ENCODE measurements at regions not wholly inside any gene's neighbourhood (a gene's known extent, or its start where the extent isn't known, plus 50 kb on each side); places are given as distances from the start of the nearest gene placed in this dataset.

- TF ChIP-seq CTCF (IDR thresholded peaks at IDR 0.05; ENCODE audit: low read length, missing control alignments) = no peak
- no peak for DNase-seq (ENCODE audit: low read depth)
Measured at GRCh38 chr3:8261018-8261417, 240.6 kb upstream of the LMCD1 start.

GRCh38 chr3:8266730-8267131, 234.9 kb upstream of the LMCD1 start:
- H3K4me3 ChIP-seq (replicated peaks; ENCODE audit: low read depth, low read length) = no peak overlapping the region
- TF ChIP-seq CTCF (IDR thresholded peaks at IDR 0.05; ENCODE audit: low read length, missing control alignments) = no peak
- DNase-seq (ENCODE audit: low read depth) = no peak

More at GRCh38 chr3:8261018-8261417, 240.6 kb upstream of the LMCD1 start:
- no peak overlapping the region for H3K4me3 ChIP-seq (replicated peaks; ENCODE audit: low read depth, low read length)

GRCh38 chr3:8273479-8273878, 228.1 kb upstream of the LMCD1 start:
- no peak for DNase-seq (ENCODE audit: low read depth)
- no peak for TF ChIP-seq CTCF (IDR thresholded peaks at IDR 0.05; ENCODE audit: low read length, missing control alignments)
- no peak overlapping the region for H3K4me3 ChIP-seq (replicated peaks; ENCODE audit: low read depth, low read length)

DNA sequence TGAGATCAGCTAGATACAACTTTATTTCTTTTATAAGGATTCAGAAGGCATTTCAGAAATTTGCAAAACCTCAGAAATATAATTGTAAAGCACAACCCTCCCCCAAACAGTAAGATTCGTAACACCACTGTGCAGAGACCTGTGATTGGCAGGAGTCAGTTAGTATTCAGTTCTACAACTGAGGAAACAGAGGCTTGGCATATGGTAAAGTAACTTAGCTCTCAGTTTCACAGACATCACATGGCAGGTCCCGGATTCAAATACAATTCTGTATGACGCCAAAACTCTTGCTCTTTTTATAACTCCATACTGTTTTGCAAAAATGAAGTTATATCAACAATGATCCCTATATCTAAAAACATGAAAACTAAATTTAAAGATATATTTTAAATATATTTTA, 225.6 kb upstream of the LMCD1 start:
- H3K4me3 ChIP-seq (replicated peaks; ENCODE audit: low read depth, low read length) = no peak overlapping the region
- DNase-seq (ENCODE audit: low read depth) = no peak
- no peak for TF ChIP-seq CTCF (IDR thresholded peaks at IDR 0.05; ENCODE audit: low read length, missing control alignments)

DNA sequence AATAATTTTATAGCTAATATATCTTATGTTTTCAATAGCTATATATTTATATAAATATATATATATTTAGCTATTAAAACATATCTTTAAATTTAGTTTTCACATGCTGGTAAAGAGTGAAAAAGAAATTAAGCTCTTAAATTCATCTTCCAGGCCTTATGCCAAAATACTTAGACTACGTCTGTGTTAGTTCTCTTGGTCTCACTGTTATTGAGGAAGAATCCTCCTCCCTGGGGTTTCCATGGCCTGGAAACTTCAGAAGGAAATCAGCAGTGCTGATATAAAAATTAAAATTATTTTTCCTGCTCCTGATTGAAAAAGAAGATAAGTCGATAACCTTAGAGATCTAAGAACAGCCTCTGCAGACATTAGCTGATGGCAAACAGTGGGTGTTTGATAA, 225.1 kb upstream of the LMCD1 start:
- no peak for TF ChIP-seq CTCF (IDR thresholded peaks at IDR 0.05; ENCODE audit: low read length, missing control alignments)
- no peak overlapping the region for H3K4me3 ChIP-seq (replicated peaks; ENCODE audit: low read depth, low read length)
- no peak for DNase-seq (ENCODE audit: low read depth)

DNA sequence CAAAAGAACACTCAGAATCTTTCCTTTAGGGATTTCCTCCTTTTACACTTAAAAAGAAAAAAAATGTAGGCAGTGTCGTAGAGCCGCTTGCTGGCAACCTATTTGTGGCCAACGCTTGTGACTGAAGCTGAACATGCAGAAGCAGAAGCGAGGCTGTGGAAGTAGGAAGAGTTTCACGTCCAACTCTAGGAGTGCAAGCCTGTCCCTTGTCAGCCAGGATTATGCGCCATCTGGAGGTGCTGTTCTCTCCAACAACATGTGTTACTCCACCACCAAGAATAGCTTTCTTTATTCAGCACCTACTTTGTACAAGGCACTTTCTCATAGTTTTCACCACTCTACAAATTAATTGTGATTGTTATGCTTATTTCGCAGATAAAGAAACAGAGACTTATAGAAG, 223.2 kb upstream of the LMCD1 start:
- no peak for DNase-seq (ENCODE audit: low read depth)
- TF ChIP-seq CTCF (IDR thresholded peaks at IDR 0.05; ENCODE audit: low read length, missing control alignments) = no peak

GRCh38 chr3:8279476-8279875, 222.1 kb upstream of the LMCD1 start:
- no peak overlapping the region for H3K4me3 ChIP-seq (replicated peaks; ENCODE audit: low read depth, low read length)
- no peak for TF ChIP-seq CTCF (IDR thresholded peaks at IDR 0.05; ENCODE audit: low read length, missing control alignments)
- DNase-seq (ENCODE audit: low read depth) = no peak

More for the DNA sequence above, 223.2 kb upstream of the LMCD1 start:
- H3K4me3 ChIP-seq (replicated peaks; ENCODE audit: low read depth, low read length) = no peak overlapping the region
